IMR-90 (cell line): ENCODE measurements at regions not wholly inside any gene's neighbourhood (a gene's known extent, or its start where the extent isn't known, plus 50 kb on each side); places are given as distances from the start of the nearest gene placed in this dataset.

Experiments used
- ATAC-seq: fragments of 200-7000 bp; cut with Tn5 transposase; 2 replicates; pipeline ENCODE4 v1.9.1; 2020; ENCODE audit warnings: low read depth, mild to moderate bottlenecking, moderate library complexity
- BruUV-seq: library from RNA; stranded (reverse); fragments of 400-500 nt; replicated peaks from 2 replicates; lab custom pipeline; 2021; lab: Mats Ljungman, UMichigan
- CTCF ChIA-PET: fragments of 300-600 bp; formaldehyde crosslinking; extraction: SDS; loops from one replicate; lab custom pipeline; 2021; ENCODE audit warnings: antibody characterized with exemption; lab: Yijun Ruan, JAX
- POLR2A ChIA-PET: fragments of 300-600 bp; sonication (Branson Sonifier 250); formaldehyde crosslinking; loops from one replicate; lab custom pipeline; 2022; ENCODE audit warnings: antibody characterized with exemption; ENCODE audit not compliant: unreplicated experiment; lab: Charles Lee
- DNase-seq: peaks from one replicate; pipeline ENCODE4 v3.0.0; 2013
- H2AFZ ChIP-seq: replicated peaks from 2 replicates; pipeline ENCODE3; 2013; ENCODE audit warnings: low read length, mild to moderate bottlenecking; ENCODE audit not compliant: poor library complexity
- H2AK5ac ChIP-seq: 2 replicates; pipeline ENCODE4 v1.6.1; 2013; ENCODE audit warnings: low read depth, low read length, inconsistent platforms
- H2AK9ac ChIP-seq: replicated peaks from 2 replicates; pipeline ENCODE3; 2013; ENCODE audit warnings: mild to moderate bottlenecking, low read depth, low read length, moderate library complexity; ENCODE audit not compliant: poor library complexity
- H2BK120ac ChIP-seq: 2 replicates; pipeline ENCODE4 v1.6.1; 2013; ENCODE audit warnings: low read depth, low read length, inconsistent platforms
- H2BK15ac ChIP-seq: 3 replicates; pipeline ENCODE4 v1.6.1; 2013; ENCODE audit warnings: low read depth, low read length, inconsistent platforms
- H2BK20ac ChIP-seq: 2 replicates; pipeline ENCODE4 v1.6.1; 2013; ENCODE audit warnings: low read depth, mild to moderate bottlenecking, inconsistent platforms, low read length, moderate library complexity
- H2BK5ac ChIP-seq: 2 replicates; pipeline ENCODE4 v1.6.1; 2013; ENCODE audit warnings: mild to moderate bottlenecking, low read depth, low read length, inconsistent platforms; ENCODE audit not compliant: poor library complexity, severe bottlenecking
- H3K14ac ChIP-seq: replicated peaks from 2 replicates; pipeline ENCODE4 v1.6.1; 2013; ENCODE audit warnings: low read depth, low read length, inconsistent platforms
- H3K18ac ChIP-seq: 2 replicates; pipeline ENCODE4 v1.6.1; 2013; ENCODE audit warnings: low read depth, low read length, control low read depth
- H3K23ac ChIP-seq: 2 replicates; pipeline ENCODE4 v1.6.1; 2013; ENCODE audit warnings: low read depth, low read length, inconsistent platforms
- H3K27ac ChIP-seq: 2 replicates; pipeline ENCODE4 v1.5.1; 2013; ENCODE audit warnings: mild to moderate bottlenecking, control low read depth, low read length; ENCODE audit not compliant: insufficient read depth
- H3K27me3 ChIP-seq: 2 replicates; pipeline ENCODE4 v1.6.1; 2013; ENCODE audit warnings: low read length; ENCODE audit not compliant: control insufficient read depth, insufficient read depth
- H3K36me3 ChIP-seq: 2 replicates; pipeline ENCODE4 v1.6.1; 2013; ENCODE audit warnings: low read length, mixed read lengths; ENCODE audit not compliant: control insufficient read depth, insufficient read depth
- H3K4ac ChIP-seq: 2 replicates; pipeline ENCODE4 v1.6.1; 2013; ENCODE audit warnings: low read depth, low read length, inconsistent platforms
- H3K4me1 ChIP-seq: 2 replicates; pipeline ENCODE4 v1.6.1; 2013; ENCODE audit warnings: low read length, mixed read lengths; ENCODE audit not compliant: control insufficient read depth, insufficient read depth
- H3K4me2 ChIP-seq: 2 replicates; pipeline ENCODE4 v1.6.1; 2013; ENCODE audit warnings: low read depth, mild to moderate bottlenecking, control low read depth, low read length, moderate library complexity
- H3K4me3 ChIP-seq: 2 replicates; pipeline ENCODE4 v1.5.1; 2013; ENCODE audit warnings: low read depth, mild to moderate bottlenecking, control low read depth, low read length, moderate library complexity; ENCODE audit not compliant: insufficient read depth
- H3K56ac ChIP-seq: 2 replicates; pipeline ENCODE4 v1.6.1; 2013; ENCODE audit warnings: low read length, inconsistent platforms; ENCODE audit not compliant: insufficient read depth; ENCODE audit errors: extremely low read depth
- H3K79me1 ChIP-seq, 2 experiments: 2 replicates each; pipeline ENCODE4 v1.6.1; 2013; ENCODE audit warnings: low read length in 2 of 2, inconsistent platforms in 1 of 2, low read depth in 1 of 2
- H3K9ac ChIP-seq: 2 replicates; pipeline ENCODE4 v1.6.1; 2013; ENCODE audit warnings: low read depth, low read length, control low read depth
- H3K9me1 ChIP-seq: 2 replicates; pipeline ENCODE4 v1.6.1; 2013; ENCODE audit warnings: low read length, inconsistent platforms; ENCODE audit not compliant: insufficient read depth
- H3K9me3 ChIP-seq: 2 replicates; pipeline ENCODE4 v1.6.1; 2013; ENCODE audit warnings: low read length; ENCODE audit not compliant: control insufficient read depth, insufficient read depth
- H4K20me1 ChIP-seq: 2 replicates; pipeline ENCODE4 v1.6.1; 2013; ENCODE audit warnings: low read length, inconsistent platforms; ENCODE audit not compliant: insufficient read depth
- H4K5ac ChIP-seq: 2 replicates; pipeline ENCODE4 v1.6.1; 2013; ENCODE audit warnings: mild to moderate bottlenecking, low read depth, low read length, control low read depth
- H4K8ac ChIP-seq, 2 experiments: 2 replicates each; pipeline ENCODE4 v1.6.1; 2013; ENCODE audit warnings: low read depth in 2 of 2, low read length in 2 of 2, control low read depth in 1 of 2, inconsistent platforms in 1 of 2
- H4K91ac ChIP-seq: 2 replicates; pipeline ENCODE4 v1.6.1; 2013; ENCODE audit warnings: low read depth, low read length, inconsistent platforms; ENCODE audit not compliant: insufficient read depth
- BHLHE40 ChIP-seq: fragments of 150-350 bp; IDR thresholded peaks from 2 replicates; pipeline ENCODE4 v1.6.1; 2016; ENCODE audit warnings: mild to moderate bottlenecking, low read depth, low read length
- CEBPB ChIP-seq: IDR thresholded peaks from 2 replicates; pipeline ENCODE4 v1.6.1; 2012; ENCODE audit warnings: low read depth, low read length, improper control_type of control experiment
- CTCF ChIP-seq: conservative IDR thresholded peaks from 2 replicates; pipeline ENCODE4 v1.5.1; 2012; ENCODE audit warnings: mild to moderate bottlenecking, low read depth, low read length, improper control_type of control experiment
- ELK1 ChIP-seq: fragments of 150-350 bp; IDR thresholded peaks from 2 replicates; pipeline ENCODE4 v1.6.1; 2016; ENCODE audit warnings: low read depth, mild to moderate bottlenecking, low read length, moderate library complexity, borderline replicate concordance
- FOS ChIP-seq: fragments of 150-350 bp; IDR thresholded peaks from 2 replicates; pipeline ENCODE4 v1.6.1; 2016; ENCODE audit warnings: low read depth, low read length
- MAZ ChIP-seq: IDR thresholded peaks from 2 replicates; pipeline ENCODE4 v1.6.1; 2012; ENCODE audit warnings: low read depth, mild to moderate bottlenecking, low read length, improper control_type of control experiment, moderate library complexity, borderline replicate concordance
- MXI1 ChIP-seq: IDR thresholded peaks from 2 replicates; pipeline ENCODE4 v1.6.1; 2012; ENCODE audit warnings: low read depth, mild to moderate bottlenecking, low read length, moderate library complexity, borderline replicate concordance
- POLR2A ChIP-seq: IDR thresholded peaks from 2 replicates; pipeline ENCODE4 v1.6.1; 2012; ENCODE audit warnings: mild to moderate bottlenecking, low read depth, low read length
- RAD21 ChIP-seq: IDR thresholded peaks from 2 replicates; pipeline ENCODE4 v1.6.1; 2012; ENCODE audit warnings: low read length, improper control_type of control experiment
- RCOR1 ChIP-seq: IDR thresholded peaks from 2 replicates; pipeline ENCODE4 v1.6.1; 2012; ENCODE audit warnings: mild to moderate bottlenecking, low read length, improper control_type of control experiment; ENCODE audit not compliant: insufficient replicate concordance
- RFX5 ChIP-seq: IDR thresholded peaks from 2 replicates; pipeline ENCODE4 v1.8.0; 2012; ENCODE audit warnings: low read depth, mild to moderate bottlenecking, low read length, moderate library complexity
- SMC3 ChIP-seq: fragments of 150-350 bp; IDR thresholded peaks from 2 replicates; pipeline ENCODE4 v1.6.1; 2016; ENCODE audit warnings: low read depth, mild to moderate bottlenecking, antibody characterized with exemption, low read length, moderate library complexity
- USF2 ChIP-seq: fragments of 150-350 bp; IDR thresholded peaks from 2 replicates; pipeline ENCODE4 v1.6.1; 2017; ENCODE audit warnings: mild to moderate bottlenecking, antibody characterized with exemption, low read length, low read depth
- WGBS, 2 experiments: methylation state at CpG; one replicate each; pipeline versions ENCODE4 v1.1.5 to v1.1.7; 2013; ENCODE audit warnings: missing lambda C conversion rate in 2 of 2; ENCODE audit not compliant: insufficient read length in 1 of 2; ENCODE audit errors: extremely low coverage in 2 of 2; 5-methylcytosine and 5-hydroxymethylcytosine counted together
- dilution Hi-C: fragments of 300-500 bp; cut with HindIII; formaldehyde crosslinking; loops from one replicate; pipeline ENCODE4 v1.14.3; 2018; ENCODE audit warnings: low sequenced_read_pairs; ENCODE audit not compliant: unreplicated experiment
- in situ Hi-C: fragments of 300-500 bp; cut with MboI; formaldehyde crosslinking; loops from 3 replicates; pipeline ENCODE4 v1.14.3; 2019; ENCODE audit warnings: low sequenced_read_pairs, inconsistent platforms, mixed read lengths
- intact Hi-C: fragments of 100-400 bp; cut with micrococcal nuclease; formaldehyde crosslinking; loops from 2 replicates; pipeline ENCODE4 v1.10.0; 2022

DNA sequence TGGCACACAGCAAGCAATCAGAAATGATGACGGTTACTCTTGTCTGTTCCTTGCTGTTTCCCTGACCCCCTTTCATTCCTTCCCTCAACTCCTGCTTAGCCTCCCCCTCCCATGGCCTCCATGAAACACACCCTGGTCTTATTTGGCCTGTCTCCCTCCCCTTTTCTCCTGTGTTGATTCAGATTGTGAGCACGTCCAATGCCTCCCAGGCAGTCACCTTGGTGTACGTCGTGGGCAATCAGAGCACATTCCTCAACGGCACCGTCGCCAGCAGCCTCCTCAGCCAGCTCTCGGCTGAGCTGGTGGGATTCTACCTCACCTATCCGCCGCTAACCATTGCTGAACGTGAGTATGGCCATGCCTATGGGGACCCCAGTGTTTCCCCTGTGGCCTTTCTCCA is 141.1 kb downstream of the C11orf91 start:
- H4K91ac ChIP-seq: no peak overlapping the region
- H2AK9ac ChIP-seq: no peak overlapping the region
- peaks cover 7% of the 10 kb centered on the region; the same call in 1 of the 2 replicates for H3K4me1 ChIP-seq
- WGBS, 2 experiments: 98% methylated on average over 7 of the region's 11 CpGs; no CpG with 5 or more reads in 1 of the 2 experiments
- H3K4me3 ChIP-seq: no peak overlapping the region
- in situ Hi-C loops: no loop called here
- CTCF ChIA-PET: interaction anchor here (1.0 kb wide), 1 partner anchor 10 kb away, joined by 4 read pairs; no protein-coding TSS in a partner anchor
- no peak overlapping the region for H3K56ac ChIP-seq
- no TSS peak for BruUV-seq
- POLR2A ChIA-PET: no interaction called here
- H3K23ac ChIP-seq: no peak overlapping the region
- dilution Hi-C loops: no loop called here
- no peak overlapping the region for H3K27ac ChIP-seq
- H3K4me2 ChIP-seq: no peak overlapping the region
- no peak overlapping the region for H2AK5ac ChIP-seq
- no peak overlapping the region for H2BK120ac ChIP-seq
- H3K9me1 ChIP-seq: peaks cover 6% of the 10 kb centered on the region; the same call in 1 of the 2 replicates
- TF ChIP-seq RCOR1: no peak
- no peak for TF ChIP-seq RAD21
- no peak for TF ChIP-seq SMC3
- no peak for TF ChIP-seq POLR2A
- TF ChIP-seq RFX5: no peak
- no peak for TF ChIP-seq BHLHE40
- TF ChIP-seq CTCF: no peak
- TF ChIP-seq USF2: no peak
- TF ChIP-seq MXI1: no peak
- no peak for TF ChIP-seq FOS
- no peak for TF ChIP-seq ELK1
- no peak for TF ChIP-seq CEBPB
- no peak for TF ChIP-seq MAZ
- intact Hi-C loops: no loop called here
- no peak overlapping the region for H3K14ac ChIP-seq
- ATAC-seq (no peak), DNase-seq (no peak)
- no peak overlapping the region for H2BK20ac ChIP-seq
- H2BK5ac ChIP-seq: no peak overlapping the region
- H2BK15ac ChIP-seq: no peak overlapping the region
- no peak overlapping the region for H3K18ac ChIP-seq
- no peak overlapping the region for H3K4ac ChIP-seq
- H3K9me3 ChIP-seq: no peaks in the 10 kb centered on the region
- H4K5ac ChIP-seq: no peak overlapping the region
- no peaks in the 10 kb centered on the region for H3K36me3 ChIP-seq
- no peaks in the 10 kb centered on the region; a peak in 1 of 4 replicates for H3K79me1 ChIP-seq
- H3K9ac ChIP-seq: no peak overlapping the region
- H4K20me1 ChIP-seq: no peaks in the 10 kb centered on the region
- no peaks in the 10 kb centered on the region for H3K27me3 ChIP-seq
- no peak overlapping the region for H4K8ac ChIP-seq
- H2AFZ ChIP-seq: no peak overlapping the region
